Posterior vena cava (tissue), 2 donors: ENCODE measurements at regions not wholly inside any gene's neighbourhood (a gene's known extent, or its start where the extent isn't known, plus 50 kb on each side); places are given as distances from the start of the nearest gene placed in this dataset.
"Not testable (repeated sequence)": the region's sequence is repeated elsewhere in the genome, so short reads cannot be mapped to it uniquely, and the experiment has no call there.

Experiments
- DNase-seq: peaks from one replicate; pipeline ENCODE4 v3.0.0-alpha.2; 2020; ENCODE audit warnings: low spot score
- intact Hi-C, 2 donors: fragments of 100-400 bp; cut with DNase I; formaldehyde crosslinking; loops; one replicate each; pipeline versions ENCODE4 v1.14.1 to v1.14.2; 2022 to 2023
- donor health status: DM: yes; HTN: yes; CAD: no.
- donor health status: DM: yes; HTN: yes; CAD: no.

- intact Hi-C loops = no loop called here
- no peak for DNase-seq
These were observed 288.1 kb upstream of the CELF4 start for GRCh38 chr18:37853706-37854105.

GRCh38 chr18:37852464-37852863 lies 286.9 kb upstream of the CELF4 start:
- intact Hi-C loops = no loop called here
- no peak for DNase-seq

- no peak for DNase-seq
- intact Hi-C loops = no loop called here
These were observed 281.9 kb upstream of the CELF4 start for GRCh38 chr18:37847544-37847943.

GRCh38 chr18:37846996-37847395 lies 281.4 kb upstream of the CELF4 start:
- intact Hi-C loops = no loop called here
- DNase-seq = no peak

- intact Hi-C loops = no loop called here
These were observed 279.9 kb upstream of the CELF4 start for GRCh38 chr18:37845498-37845897.

GRCh38 chr18:37844209-37844970 lies 278.8 kb upstream of the CELF4 start:
- DNase-seq = no peak
- intact Hi-C loops = no loop called here

More at GRCh38 chr18:37845498-37845897, 279.9 kb upstream of the CELF4 start:
- DNase-seq = no peak

GRCh38 chr18:37838083-37838482 lies 272.5 kb upstream of the CELF4 start:
- intact Hi-C loops = no loop called here
- no peak for DNase-seq

- intact Hi-C loops = no loop called here
These were observed 270.7 kb upstream of the CELF4 start for GRCh38 chr18:37836071-37836970.

GRCh38 chr18:37832010-37832695 lies 266.6 kb upstream of the CELF4 start:
- intact Hi-C loops, DNase-seq: not testable (repeated sequence)

More at GRCh38 chr18:37836071-37836970, 270.7 kb upstream of the CELF4 start:
- no peak for DNase-seq

GRCh38 chr18:37812961-37813360 lies 247.4 kb upstream of the CELF4 start:
- intact Hi-C loops = no loop called here
- DNase-seq = no peak

GRCh38 chr18:37805773-37806404 lies 240.3 kb upstream of the CELF4 start:
- DNase-seq = no peak
- intact Hi-C loops = no loop called here

GRCh38 chr18:37796823-37797349 lies 231.3 kb upstream of the CELF4 start:
- intact Hi-C loops = loop anchor here in 1 of 2 donors (10.0 kb wide), 1 partner anchor 62 kb away; no protein-coding TSS in a partner anchor
- no peak for DNase-seq

- intact Hi-C loops = no loop called here
- DNase-seq = no peak
These were observed 221.9 kb upstream of the CELF4 start for GRCh38 chr18:37787452-37787851.

- intact Hi-C loops = no loop called here
These were observed 218.2 kb upstream of the CELF4 start for GRCh38 chr18:37783771-37784170.

GRCh38 chr18:37779220-37779619 lies 213.6 kb upstream of the CELF4 start:
- intact Hi-C loops = no loop called here
- no peak for DNase-seq

More at GRCh38 chr18:37783771-37784170, 218.2 kb upstream of the CELF4 start:
- DNase-seq = no peak

GRCh38 chr18:37778417-37779165 lies 213.0 kb upstream of the CELF4 start:
- peak; percentile 81 for DNase-seq
- intact Hi-C loops = no loop called here

- DNase-seq = no peak
- intact Hi-C loops = no loop called here
These were observed 204.2 kb upstream of the CELF4 start for GRCh38 chr18:37769826-37770225.

GRCh38 chr18:37764541-37765288 lies 199.1 kb upstream of the CELF4 start:
- no peak for DNase-seq
- intact Hi-C loops = no loop called here
